ENCODE measurements at regions not wholly inside any gene's neighbourhood (a gene's known extent, or its start where the extent isn't known, plus 50 kb on each side); places are given as distances from the start of the nearest gene placed in this dataset.
"Not testable (repeated sequence)": the region's sequence is repeated elsewhere in the genome, so short reads cannot be mapped to it uniquely, and the experiment has no call there.

DNA sequence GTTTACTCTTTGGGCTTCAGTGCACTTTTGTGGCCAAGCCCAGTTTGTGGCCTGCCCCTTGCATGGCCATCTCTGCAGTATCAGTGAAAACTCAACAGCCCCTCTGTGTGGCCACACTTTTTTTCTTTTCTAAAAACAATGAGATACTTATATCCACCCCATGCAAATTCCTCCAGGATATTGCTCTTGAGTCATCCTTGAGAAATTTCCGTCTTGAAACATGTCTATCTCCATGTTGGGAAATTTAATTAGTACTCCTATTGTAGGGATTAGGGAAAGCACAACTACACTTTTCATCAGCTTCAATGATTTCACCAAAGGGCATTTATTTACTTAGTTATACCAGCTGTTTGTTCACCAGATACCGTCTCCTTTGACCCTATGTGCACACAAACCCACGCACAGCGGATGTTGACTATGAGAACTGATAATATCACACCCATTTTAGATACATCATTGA, 993.1 kb downstream of the TSN start:
- no peak for DNase-seq

DNA sequence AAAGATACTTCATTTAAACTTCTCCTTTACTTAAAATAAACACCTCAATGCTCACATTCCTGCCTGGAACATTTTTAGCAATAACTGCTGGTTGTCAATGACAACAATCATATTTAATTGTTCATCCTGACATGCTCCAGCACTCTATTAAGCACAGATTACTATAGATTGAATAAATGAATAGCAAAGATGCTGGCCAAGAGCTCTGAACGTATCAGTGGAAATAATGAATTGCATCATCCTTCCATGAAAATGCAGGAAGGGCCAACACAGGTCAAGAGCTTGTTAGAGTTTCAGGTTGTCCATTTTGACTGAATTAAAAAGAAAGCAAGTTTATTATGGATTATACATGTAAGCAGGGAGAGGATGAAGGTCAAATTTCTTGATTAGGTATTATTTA, 994.0 kb downstream of the TSN start:
- DNase-seq = no peak

DNA sequence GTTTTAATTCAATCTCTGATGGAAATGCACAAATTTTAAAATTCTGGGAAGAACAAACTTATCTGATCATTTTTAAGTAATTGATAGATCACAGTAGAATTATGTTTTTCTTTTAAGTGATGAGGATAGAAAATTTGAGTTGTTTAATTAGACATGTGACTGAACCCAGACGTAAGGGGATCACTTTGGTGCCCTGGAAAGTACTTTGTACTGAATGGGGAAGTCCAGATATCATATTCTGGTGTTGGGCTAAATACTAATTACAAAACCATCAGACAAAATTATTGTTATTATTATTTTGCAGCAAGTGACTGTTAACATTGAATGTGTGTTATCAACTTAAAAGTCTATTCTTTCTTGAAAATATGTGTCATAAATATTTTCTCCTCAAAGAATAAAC, 994.6 kb downstream of the TSN start:
- DNase-seq = no peak

DNA sequence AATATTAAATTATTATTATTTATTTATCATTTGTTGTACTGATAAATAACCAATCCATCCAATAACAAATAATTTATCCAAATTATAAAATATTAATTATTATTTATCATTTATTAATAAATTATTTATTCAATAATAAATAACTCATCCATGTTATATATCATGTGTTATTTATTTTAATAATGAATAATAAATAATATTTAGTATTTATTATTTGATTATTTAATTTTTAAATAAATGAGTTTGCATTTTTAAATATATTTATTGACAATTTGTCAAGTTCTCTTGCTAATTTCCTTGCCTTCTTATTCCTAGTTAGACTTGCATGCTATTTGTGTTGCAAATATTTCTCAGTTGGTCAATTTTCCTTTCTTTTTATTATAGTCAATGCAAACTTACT, 995.4 kb downstream of the TSN start:
- DNase-seq = no peak

DNA sequence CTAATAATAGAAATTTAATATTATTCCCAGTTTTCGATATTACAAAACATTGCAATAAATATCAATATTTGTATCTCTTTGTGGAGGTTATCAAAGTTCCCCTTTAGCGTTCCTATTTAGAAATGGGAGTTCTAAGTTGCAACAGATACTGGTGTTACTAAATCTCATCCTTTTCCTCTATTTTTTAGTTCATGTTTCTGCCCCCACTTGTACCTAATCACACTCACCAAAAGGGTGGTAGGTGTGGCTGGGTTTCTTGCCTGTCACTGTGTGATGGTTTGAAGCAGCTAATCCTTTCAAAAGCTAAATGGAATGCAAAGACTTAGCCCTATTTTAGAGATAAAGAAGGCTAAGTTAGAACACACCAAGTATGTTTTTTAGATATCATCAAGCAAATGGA, 997.9 kb downstream of the TSN start:
- DNase-seq = no peak

DNA sequence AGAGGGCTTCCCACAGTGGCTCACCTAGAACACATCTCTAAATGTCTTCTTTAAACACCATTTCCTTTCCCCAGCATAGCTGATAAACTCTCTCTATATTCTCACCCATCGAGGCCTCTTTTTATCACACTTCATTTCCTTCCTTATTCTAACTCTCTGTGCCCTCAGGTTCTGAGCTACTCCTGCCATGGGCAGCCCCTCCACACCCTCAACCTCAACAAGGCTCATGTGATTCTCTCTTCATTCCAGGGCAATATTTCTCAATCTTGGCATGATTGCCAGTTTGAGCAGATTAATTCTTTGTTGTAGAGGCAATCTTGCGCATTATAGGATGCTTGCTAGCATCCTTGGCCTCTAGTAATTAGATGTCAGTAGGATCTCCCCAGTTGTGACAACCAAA, 999.1 kb downstream of the TSN start:
- no peak for DNase-seq

DNA sequence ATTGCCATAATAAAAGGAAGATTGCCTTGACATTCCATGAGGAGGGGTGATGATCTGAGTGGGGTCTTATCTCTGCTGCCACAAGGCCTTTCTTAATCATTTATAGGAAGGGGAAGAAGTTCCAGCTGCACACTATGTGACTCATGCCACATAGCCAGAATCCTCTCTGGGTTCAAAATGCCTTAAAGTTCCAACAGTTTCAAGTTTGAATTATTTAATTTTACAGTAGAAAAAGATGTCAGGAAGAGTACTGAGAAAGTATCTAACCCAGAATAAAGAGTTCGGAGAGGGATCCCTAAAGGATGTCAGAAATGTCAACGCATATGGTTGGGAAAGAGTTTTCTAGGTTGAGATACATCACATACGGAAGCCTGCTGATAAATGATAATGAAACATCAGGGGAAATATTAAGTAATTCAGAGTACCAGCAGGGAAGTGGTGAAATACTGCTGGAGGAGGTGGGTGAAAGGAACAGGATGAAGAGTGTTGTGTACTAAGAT, 999.9 kb downstream of the TSN start:
- DNase-seq = no peak

DNA sequence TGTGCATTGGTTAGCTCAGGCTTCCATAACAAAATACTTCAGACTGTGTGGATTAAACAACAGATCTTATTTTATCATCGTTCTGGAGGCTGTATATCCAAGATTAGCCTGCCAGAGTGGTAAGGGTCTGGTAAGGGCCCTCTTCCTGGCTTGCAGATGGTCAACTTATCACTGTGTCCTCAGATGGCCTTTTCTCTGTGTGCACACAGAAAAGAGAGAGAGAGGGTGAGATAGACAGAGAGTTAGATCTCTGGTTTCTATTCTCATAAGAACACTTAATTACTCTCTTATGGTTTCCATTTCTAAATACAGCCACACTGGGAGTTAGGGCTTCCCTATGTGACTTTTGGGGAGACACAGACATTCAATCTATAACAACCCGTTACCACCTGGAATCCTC, 1003.5 kb downstream of the TSN start:
- DNase-seq = no peak

DNA sequence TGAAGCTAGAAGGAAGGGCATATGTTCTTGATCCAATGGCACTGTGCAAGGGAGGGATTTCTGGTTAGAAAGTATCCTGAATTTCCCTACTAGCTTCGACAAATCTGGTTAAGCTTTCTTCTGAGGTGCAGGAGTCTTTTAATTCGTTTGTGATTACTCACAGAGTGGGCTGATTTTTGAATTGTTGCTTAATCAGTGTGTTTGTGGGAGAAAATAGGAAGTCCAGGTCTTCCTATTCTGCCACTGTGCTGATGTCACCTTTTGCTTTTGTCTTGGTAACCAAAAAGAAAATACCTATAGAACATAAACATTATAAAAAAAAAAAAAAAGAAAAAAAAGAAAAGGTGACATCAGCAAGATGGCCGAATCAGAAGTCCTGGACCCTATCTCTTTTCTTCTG, 1008.6 kb downstream of the TSN start:
- no peak for DNase-seq

DNA sequence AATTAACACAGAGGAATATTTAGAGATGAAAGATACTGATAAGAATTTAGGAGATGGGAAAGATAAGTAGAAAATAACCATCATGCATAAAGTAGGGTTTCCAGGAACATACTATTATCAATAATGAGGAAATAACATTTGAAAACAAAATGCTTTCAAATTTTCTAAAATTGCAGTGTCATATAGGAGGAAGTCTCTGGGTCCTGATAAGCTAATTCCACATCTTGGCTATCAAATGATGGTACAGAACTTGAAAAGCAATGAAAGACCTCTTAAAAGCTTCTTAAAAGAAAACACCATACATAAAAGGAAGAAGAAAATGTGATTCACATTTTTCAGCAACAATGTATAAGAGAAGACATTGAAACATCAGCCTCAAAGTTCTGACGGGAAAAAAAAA, 1024.8 kb downstream of the TSN start:
- DNase-seq = no peak

DNA sequence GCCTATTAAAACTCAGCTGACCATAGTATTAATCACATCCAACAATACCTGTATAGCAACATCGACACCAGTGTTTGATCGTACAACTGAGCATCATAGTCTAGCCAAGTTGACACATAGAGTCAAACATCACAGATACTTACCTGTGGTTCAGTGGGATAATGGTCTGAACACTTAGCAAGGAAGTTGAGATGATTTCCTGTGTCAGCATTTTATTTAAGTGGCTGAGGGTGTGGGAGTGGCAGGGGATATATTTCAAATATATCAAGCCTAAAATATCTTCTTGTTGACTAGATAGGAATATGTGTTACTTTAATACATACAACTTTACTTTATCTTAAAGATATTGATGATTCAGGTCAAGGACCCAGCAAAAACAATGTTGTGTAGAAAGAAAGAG, 1038.6 kb downstream of the TSN start:
- DNase-seq = no peak

DNA sequence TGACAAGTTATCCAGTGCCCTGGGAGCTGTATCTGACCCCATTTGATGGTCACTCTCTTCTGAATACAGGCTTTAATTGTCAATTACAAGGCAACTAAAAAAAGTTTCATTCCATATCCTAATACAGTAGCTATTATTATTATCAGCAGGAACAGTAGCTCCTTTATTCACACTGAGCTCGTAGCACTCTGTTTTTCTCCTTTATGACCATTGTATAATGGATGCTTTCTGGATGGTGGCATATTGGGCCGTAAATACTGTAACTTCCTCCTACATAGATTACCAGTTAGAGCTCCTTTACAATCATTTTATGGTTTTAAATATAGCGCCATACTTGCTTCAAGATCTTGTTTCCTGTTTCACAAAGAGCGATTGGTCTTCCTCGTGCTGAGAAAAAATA, 1040.3 kb downstream of the TSN start:
- DNase-seq = no peak

DNA sequence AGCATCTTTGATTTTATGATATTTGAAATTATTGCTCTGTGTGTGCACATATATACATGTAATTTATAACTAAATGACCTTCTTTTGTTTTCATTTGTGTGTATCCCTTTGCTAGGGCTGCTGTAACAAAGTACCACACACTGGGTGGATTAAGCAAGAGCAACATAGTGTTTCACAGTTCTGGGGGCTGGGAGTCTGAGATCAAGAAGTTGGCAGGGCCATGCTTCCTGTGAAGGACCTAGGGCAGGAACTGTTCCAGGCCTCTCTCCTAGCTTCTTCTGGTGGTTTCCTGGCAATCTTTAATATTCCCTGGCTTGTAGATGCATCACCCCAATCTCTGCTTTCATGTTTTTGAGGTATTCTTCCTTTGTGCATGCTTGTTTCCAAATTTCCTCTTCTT, 1043.9 kb downstream of the TSN start:
- no peak for DNase-seq

DNA sequence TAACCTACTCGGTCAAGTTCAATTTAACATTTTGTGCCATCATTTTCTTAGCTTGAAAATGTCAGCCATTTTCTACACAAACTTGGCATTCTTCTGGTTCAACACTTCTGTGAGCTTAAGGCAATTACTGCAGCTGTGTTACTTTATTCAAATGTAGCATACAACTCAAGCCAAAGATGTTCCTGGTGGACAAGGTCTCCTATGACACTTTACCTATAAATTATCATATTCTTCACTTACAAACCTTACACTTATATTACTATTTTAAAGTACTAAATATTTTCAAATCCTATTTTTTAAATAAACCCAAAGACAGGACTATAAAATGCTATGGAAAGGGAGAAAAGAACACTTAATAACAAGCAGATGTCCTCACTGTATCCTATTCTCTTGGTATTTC, 1045.3 kb downstream of the TSN start:
- DNase-seq = no peak

DNA sequence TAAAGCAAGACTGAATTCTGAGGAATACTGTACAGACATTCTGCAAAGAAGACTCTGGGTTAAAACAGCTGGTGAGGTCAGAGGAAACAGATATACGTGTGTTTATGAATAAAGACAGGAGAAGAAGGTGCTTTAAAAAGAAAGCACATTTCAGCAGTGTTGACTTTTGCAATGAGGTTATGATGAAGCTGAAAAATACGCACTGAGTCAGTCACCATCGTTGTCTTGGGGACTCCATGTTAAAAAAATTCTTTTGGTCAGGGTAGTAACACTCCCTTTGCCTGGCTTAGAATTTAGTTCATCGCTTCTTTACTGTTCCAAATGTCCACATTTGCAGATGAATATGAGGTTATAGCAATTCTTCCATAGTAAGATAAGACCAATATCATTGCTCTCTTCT, 1049.0 kb downstream of the TSN start:
- DNase-seq = no peak

DNA sequence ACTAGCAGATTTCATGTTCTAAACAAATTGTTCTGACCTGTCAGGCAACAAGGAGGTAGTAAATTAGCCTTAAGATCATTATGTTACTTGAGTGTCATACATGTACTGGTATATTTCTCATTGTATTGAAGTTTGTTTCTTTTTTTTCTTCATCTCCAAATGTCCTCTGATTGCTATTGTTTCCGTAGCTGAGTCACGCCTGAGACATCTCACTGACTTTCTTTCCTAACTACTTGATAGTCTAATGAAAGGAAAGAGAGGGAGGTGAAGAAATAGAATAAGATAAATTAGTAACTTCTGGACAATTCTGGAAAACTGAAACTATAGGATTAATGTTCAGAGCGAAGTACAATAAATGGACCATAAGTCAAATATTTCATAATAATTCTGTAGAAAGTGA, 1049.9 kb downstream of the TSN start:
- DNase-seq = no peak

DNA sequence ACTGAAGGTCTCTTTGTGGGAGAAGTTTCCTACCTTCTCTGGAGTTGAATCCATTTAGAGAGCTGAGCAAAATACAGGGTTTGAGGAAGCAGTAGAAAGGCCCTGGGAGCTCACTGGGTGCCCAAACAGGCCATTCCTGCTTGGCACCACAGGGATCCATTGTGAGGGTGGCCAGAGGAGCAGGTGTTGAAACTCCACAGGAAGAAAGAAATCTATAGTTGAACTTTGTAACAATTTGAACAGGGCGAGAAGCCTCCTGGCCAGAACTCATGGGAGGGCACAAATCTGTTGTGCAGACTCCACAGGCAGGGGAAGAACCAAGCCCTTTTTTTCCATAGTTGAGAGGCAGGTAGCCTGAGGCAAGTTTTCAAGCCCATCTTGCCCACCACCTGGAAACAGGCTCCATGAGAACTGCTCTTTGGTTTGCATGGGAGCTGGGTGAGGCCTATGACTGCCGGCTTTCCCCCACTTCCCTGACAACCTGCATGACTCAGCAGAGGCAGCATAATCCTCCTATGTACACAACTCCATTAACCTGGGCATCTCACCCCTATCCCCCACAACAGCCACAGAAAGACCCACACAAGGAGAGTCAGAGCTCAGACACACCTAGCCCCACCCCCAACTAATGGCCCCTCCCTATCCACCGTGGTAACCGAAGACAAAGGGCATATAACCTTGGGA, 1053.0 kb downstream of the TSN start:
- no peak for DNase-seq

DNA sequence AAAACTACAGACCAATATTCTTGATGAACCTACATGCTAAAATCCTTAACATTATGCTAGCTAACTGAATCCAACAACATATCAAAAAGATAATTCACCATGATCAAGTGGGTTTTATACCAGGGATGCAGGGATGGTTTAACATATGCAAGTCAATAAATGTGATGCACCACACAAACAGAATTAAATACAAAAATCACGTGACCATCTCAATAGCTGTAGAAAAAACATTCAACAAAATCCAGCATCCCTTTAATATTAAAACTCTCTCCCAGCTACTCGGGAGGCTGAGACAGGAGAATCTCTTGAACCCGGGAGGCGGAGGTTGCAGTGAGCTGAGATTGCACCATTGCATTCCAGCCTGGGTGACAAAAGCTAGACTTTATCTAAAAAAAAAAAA, 1056.8 kb downstream of the TSN start:
- DNase-seq = not testable (repeated sequence)

DNA sequence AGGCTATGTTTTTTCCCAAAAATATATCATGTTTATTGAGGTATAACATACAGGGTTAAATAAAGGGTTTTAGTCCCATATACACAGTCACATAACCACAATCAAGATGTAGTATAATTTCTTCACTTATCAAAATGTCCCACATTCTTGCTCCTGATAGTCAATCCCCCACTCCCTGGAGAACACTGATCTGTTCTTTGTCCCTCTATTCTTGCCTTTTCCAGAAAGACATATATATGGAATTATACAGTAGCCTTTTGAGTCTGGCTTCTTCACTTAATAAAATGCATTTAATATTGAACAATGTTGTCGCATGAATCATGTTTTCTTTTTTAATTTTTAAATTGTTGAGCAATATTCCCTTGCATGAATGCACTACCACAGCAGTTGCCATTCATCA, 1059.7 kb downstream of the TSN start:
- DNase-seq = no peak

DNA sequence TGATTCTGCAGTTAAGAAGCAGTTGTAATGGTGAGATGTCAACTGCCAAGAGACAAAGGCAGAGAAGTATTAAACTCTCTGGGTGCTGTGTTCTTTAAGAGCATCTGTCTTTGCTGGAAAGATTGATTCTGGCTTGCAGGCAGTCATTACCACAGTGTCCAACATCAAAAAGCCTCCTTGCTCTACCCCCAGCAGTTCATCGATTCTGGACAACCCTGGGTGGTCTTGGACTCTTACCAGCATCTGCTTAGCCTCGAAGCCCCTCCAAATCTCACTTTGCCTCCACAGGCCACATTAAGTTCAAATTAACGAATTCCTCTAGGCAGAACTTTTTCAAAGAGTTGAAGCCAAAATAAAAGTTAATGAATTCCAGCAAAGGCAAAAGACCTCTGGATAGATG, 1061.4 kb downstream of the TSN start:
- DNase-seq = no peak

DNA sequence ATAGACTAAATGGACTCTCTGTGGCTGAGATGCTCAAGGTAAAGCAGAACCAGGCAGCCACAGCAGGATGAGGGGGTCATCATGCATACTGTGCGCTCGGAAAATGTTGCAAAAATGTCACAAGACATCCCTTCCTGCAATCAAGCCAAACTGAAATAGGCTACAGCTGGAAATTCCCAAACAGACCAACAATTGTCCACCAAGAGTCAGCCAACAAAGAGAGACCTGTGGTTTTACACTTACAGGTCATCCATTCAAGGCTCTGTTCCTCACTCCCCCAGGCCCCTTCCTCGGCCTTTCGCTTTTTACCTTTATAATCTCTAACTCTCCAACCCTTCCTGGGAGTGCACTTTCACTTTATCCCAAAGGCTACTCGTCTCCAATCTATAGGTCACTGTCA, 1066.9 kb downstream of the TSN start:
- DNase-seq = no peak

DNA sequence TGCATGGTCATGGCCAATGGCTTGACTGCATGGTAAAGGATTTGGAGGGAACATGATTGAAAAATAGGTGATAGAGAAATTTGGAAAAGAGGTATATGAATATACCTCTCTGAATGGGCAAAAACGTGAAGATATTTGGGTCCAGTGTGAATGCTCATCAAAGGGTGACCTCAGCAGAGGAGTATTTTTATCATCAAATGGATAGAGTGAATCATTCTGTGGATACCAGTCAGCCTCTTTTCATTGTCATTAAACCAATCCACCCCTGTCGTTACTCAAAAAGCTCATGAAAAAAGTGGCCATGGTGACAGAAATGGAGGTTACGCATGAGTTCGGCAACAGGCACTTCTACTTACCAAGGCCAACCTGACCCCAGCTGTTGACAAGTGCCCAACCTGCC, 1074.7 kb downstream of the TSN start:
- DNase-seq = no peak

DNA sequence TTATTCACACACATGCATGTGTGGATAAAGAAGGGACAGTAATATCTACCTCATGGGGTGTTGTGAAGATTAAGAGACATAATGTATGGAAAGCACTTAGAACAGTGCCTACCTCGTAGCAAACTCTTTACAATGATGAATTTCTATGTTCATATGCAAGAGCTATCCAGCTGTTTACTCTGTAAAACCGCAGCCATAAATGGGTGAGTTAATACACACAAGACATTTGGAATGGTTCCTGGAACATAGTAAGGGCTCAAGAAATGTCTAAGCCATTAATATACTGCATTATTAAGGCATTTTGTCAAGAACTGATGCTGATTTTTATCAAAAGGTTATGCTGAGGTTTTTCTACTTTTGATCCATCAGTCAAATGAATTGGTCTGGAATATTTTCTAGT, 1076.2 kb downstream of the TSN start:
- DNase-seq = no peak

DNA sequence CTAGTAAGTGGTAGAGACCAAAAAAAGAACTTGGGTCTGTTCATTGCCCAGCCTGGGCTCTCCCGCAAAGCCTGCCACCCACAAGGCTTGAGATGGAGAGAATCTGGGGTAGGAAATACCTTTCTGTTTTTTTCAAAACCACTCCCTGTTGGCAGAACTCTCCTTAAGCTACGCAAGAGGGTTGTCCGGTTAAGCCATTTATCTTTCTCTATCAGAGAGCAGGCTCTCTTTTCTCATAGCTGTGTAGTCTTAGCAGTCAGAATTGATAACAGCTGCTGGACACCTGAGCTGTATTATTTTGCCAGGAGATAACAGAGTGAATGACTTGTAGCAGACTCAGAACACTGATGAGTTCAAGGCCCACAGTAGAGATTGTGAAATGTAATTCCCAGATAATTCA, 1088.1 kb downstream of the TSN start:
- DNase-seq = no peak

DNA sequence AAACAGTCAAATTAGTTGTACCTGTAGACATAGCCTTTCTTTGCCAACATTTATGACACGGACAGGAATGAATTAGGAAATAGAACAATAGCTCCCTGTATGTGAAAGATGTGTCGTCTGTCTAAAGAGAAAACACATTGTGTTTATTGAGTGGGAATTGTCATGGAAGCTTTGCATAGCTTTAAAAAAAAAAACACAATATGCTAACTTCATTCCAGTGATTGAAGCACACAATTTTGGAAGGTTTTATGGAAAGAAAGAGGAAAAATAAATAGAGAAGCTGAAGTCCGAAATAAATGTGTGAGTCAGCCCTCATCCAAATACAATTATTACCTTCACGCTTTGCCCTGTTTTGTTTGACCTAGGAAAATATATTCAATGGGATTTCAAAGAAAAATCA, 1095.7 kb downstream of the TSN start:
- no peak for DNase-seq

Data from SIG-M5 (cell line).